ENCODE measurements at regions not wholly inside any gene's neighbourhood (a gene's known extent, or its start where the extent isn't known, plus 50 kb on each side); places are given as distances from the start of the nearest gene placed in this dataset.

- H3K27me3 ChIP-seq, result peaks cover 0 to 15% (median 0%) of the 10 kb centered on the region in 7 donors
- H3K4me3 ChIP-seq, result no peak overlapping the region
- H3K36me3 ChIP-seq, result no peaks in the 10 kb centered on the region
- H3K27ac ChIP-seq, result no peak overlapping the region
- 77 to 90% methylated on average over 5 of the region's 5 CpGs for WGBS, 2 donors
- H3K9me3 ChIP-seq, result peaks cover 0 to 3% (median 0%) of the 10 kb centered on the region in 11 donors
- H3K4me1 ChIP-seq, result peaks cover 0 to 3% (median 0%) of the 10 kb centered on the region in 9 donors
- intact Hi-C loops (cut with DNase I), result no loop called here
- no peak for ATAC-seq
- no peak for DNase-seq
- TF ChIP-seq CTCF (IDR thresholded peaks at IDR 0.05), result no peak
Measured at GRCh38 chr3:127489357-127489756, 101.2 kb downstream of the TPRA1 start.

- Histone ChIP-seq H3K27ac (no peak overlapping the region), H3K4me1 (peaks cover 0 to 4% (median 0%) of the 10 kb centered on the region in 9 donors), H3K36me3 (no peaks in the 10 kb centered on the region), H3K27me3 (peaks cover 0 to 15% (median 0%) of the 10 kb centered on the region in 7 donors), H3K9me3 (no peaks in the 10 kb centered on the region), H3K4me3 (no peak overlapping the region)
- ATAC-seq, result no peak
- no peak for DNase-seq
- TF ChIP-seq CTCF (IDR thresholded peaks at IDR 0.05), result no peak
- 89 to 93% methylated on average over 3 of the region's 3 CpGs for WGBS, 2 donors
- intact Hi-C loops (cut with DNase I), result no loop called here
Measured at GRCh38 chr3:127488740-127489139, 101.8 kb downstream of the TPRA1 start.

GRCh38 chr3:127488141-127488672 is 102.3 kb downstream of the TPRA1 start:
- Histone ChIP-seq H3K4me3 (no peak overlapping the region), H3K27me3 (peaks cover 0 to 15% (median 0%) of the 10 kb centered on the region in 7 donors), H3K9me3 (no peaks in the 10 kb centered on the region), H3K4me1 (peaks cover 0 to 4% (median 0%) of the 10 kb centered on the region in 9 donors), H3K36me3 (no peaks in the 10 kb centered on the region), H3K27ac (no peak overlapping the region)
- intact Hi-C loops (cut with DNase I), result no loop called here
- ATAC-seq, result no peak
- no peak for TF ChIP-seq CTCF (IDR thresholded peaks at IDR 0.05)
- DNase-seq, result no peak
- 57 to 63% methylated on average over 8 of the region's 8 CpGs for WGBS, 2 donors

- WGBS, 2 donors, result 80 to 83% methylated on average over 7 of the region's 7 CpGs
- no peak for ATAC-seq
- no peaks in the 10 kb centered on the region for H3K36me3 ChIP-seq
- no peaks in the 10 kb centered on the region for H3K9me3 ChIP-seq
- H3K27ac ChIP-seq, result no peak overlapping the region
- H3K4me3 ChIP-seq, result no peak overlapping the region
- intact Hi-C loops (cut with DNase I), result no loop called here
- TF ChIP-seq CTCF (IDR thresholded peaks at IDR 0.05), result no peak
- peaks cover 0 to 5% (median 0%) of the 10 kb centered on the region in 9 donors for H3K4me1 ChIP-seq
- DNase-seq, result no peak
- H3K27me3 ChIP-seq, result peaks cover 0 to 15% (median 0%) of the 10 kb centered on the region in 7 donors
Measured at GRCh38 chr3:127487196-127487595, 103.3 kb downstream of the TPRA1 start.
